C4-2B (cell line): ENCODE measurements at regions not wholly inside any gene's neighbourhood (a gene's known extent, or its start where the extent isn't known, plus 50 kb on each side); places are given as distances from the start of the nearest gene placed in this dataset.

ENCODE experiments used
- CTCF ChIP-seq: fragments of 450-650 bp; conservative IDR thresholded peaks from 2 replicates; pipeline ENCODE4 v1.5.1; 2017; ENCODE audit warnings: mild to moderate bottlenecking
- ZFX ChIP-seq: fragments of 450-650 bp; IDR thresholded peaks from 2 replicates; pipeline ENCODE4 v1.6.1; 2017

GRCh38 chr2:33763671-33764310, 164.7 kb upstream of the FAM98A start:
- TF ChIP-seq CTCF (no peak), ZFX (no peak)
